ENCODE measurements at regions not wholly inside any gene's neighbourhood (a gene's known extent, or its start where the extent isn't known, plus 50 kb on each side); places are given as distances from the start of the nearest gene placed in this dataset.

DNA sequence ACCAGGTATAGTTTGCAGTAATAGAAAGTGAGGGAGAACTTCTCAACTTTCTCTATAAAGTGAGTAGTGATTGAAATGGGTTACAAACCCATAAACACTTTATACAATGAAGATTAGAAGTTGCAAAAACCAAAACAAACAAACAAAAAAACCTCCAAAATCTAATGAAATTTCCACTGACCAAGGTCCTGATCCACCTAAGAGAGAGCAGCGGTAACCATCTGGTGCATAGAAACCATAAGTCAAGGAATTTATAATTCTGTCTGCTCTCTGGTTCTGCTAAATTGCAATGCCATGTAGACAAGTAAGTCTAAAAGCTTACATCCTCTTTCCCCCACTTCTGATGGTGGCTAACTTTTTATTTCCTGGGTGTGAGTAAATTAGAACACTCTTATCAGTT, 463.4 kb downstream of the EFNB2 start:
- Mint-ChIP-seq H3K9me3 (peaks cover 8% of the 10 kb centered on the region), H3K27me3 (no peaks in the 10 kb centered on the region), H3K36me3 (ENCODE audit: low read depth) (no peaks in the 10 kb centered on the region), H3K4me1 (no peaks in the 10 kb centered on the region), H3K27ac (no peak overlapping the region), H3K4me3 (no peak overlapping the region)
- CTCF ChIA-PET: no interaction called here
- DNase-seq: no peak
- POLR2A ChIA-PET: no interaction called here

DNA sequence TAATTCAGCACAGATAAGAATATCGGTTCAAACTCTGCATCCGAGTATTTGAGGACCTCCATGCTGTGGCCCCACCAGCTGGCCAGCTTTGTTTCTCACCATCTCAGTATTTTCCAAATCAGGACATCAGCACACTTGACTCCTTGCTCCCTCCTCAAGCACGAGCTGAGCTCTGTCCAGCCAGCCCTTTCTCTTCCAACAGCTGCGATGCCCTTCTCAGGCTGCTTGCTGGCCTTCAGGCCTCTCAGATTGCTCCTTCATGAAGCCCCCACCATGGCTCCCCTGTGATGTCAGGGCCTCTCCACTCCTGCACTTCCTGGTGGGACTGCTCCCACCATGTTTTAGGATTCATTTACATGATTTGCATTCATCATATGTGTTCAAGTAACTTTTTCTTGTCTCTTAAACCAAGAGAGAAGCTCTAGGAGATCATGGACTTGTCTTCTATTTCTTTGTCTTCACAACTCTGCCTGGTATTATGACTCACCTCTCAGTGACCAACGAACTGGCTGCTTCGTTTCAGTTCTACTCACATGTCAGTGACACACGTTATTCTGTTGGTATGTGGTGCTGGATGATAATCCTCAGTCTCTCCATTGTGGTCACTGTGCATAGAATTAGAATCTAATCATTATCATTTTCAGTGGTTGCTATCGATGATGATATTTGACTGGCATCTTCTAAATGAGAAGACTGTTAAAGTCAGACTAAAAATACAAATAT, 471.7 kb downstream of the EFNB2 start:
- Mint-ChIP-seq H3K27ac (no peak overlapping the region), H3K9me3 (no peaks in the 10 kb centered on the region), H3K4me1 (no peaks in the 10 kb centered on the region), H3K4me3 (no peak overlapping the region), H3K36me3 (ENCODE audit: low read depth) (no peaks in the 10 kb centered on the region), H3K27me3 (no peaks in the 10 kb centered on the region)
- DNase-seq: no peak
- ChIA-PET POLR2A (no interaction called here), CTCF (no interaction called here)

- CTCF ChIA-PET: no interaction called here
- H3K27ac Mint-ChIP-seq: no peak overlapping the region
These were observed 473.7 kb downstream of the EFNB2 start for GRCh38 chr13:106061781-106062180.

DNA sequence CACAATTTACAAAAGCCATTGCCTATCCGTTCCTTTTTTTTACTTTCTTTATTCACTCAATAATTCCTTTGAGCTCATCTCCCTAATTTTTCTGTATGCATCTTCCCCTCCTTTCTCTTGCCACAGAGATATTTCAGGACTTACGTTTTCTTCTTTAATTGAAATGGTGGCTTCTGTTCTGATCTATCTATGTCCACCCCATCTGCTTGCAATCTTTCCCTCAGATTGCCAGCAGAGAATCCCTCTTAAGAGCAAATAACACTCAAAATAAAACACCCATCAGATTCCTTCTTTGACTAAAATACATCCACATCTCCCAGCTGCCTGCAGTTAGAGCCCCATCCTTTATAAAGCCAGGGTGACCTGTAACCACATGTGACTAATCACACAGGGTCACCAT, 478.6 kb downstream of the EFNB2 start:
- no peak overlapping the region for H3K27ac Mint-ChIP-seq
- POLR2A ChIA-PET: no interaction called here
- H3K9me3 Mint-ChIP-seq: no peaks in the 10 kb centered on the region
- H3K4me3 Mint-ChIP-seq: no peak overlapping the region
- CTCF ChIA-PET: no interaction called here
- no peaks in the 10 kb centered on the region for H3K4me1 Mint-ChIP-seq
- no peaks in the 10 kb centered on the region for H3K36me3 Mint-ChIP-seq (ENCODE audit: low read depth)
- DNase-seq: no peak
- H3K27me3 Mint-ChIP-seq: no peaks in the 10 kb centered on the region

More at GRCh38 chr13:106061781-106062180, 473.7 kb downstream of the EFNB2 start:
- Mint-ChIP-seq H3K4me3 (no peak overlapping the region), H3K9me3 (no peaks in the 10 kb centered on the region), H3K4me1 (no peaks in the 10 kb centered on the region), H3K36me3 (ENCODE audit: low read depth) (no peaks in the 10 kb centered on the region), H3K27me3 (no peaks in the 10 kb centered on the region)
- POLR2A ChIA-PET: no interaction called here
- DNase-seq: no peak

GRCh38 chr13:106052200-106052767, 483.2 kb downstream of the EFNB2 start:
- no peak for DNase-seq
- POLR2A ChIA-PET: no interaction called here
- Mint-ChIP-seq H3K36me3 (ENCODE audit: low read depth) (no peaks in the 10 kb centered on the region), H3K4me1 (no peaks in the 10 kb centered on the region), H3K27ac (no peak overlapping the region), H3K4me3 (no peak overlapping the region), H3K9me3 (no peaks in the 10 kb centered on the region), H3K27me3 (no peaks in the 10 kb centered on the region)
- CTCF ChIA-PET: no interaction called here

GRCh38 chr13:106049171-106049570, 486.3 kb downstream of the EFNB2 start:
- H3K9me3 Mint-ChIP-seq: no peaks in the 10 kb centered on the region
- no peaks in the 10 kb centered on the region for H3K36me3 Mint-ChIP-seq (ENCODE audit: low read depth)
- H3K4me3 Mint-ChIP-seq: no peak overlapping the region
- CTCF ChIA-PET: no interaction called here
- H3K27me3 Mint-ChIP-seq: no peaks in the 10 kb centered on the region
- no peak for DNase-seq
- no peak overlapping the region for H3K27ac Mint-ChIP-seq
- POLR2A ChIA-PET: no interaction called here
- H3K4me1 Mint-ChIP-seq: no peaks in the 10 kb centered on the region

GRCh38 chr13:106048386-106048785, 487.1 kb downstream of the EFNB2 start:
- no peaks in the 10 kb centered on the region for H3K27me3 Mint-ChIP-seq
- ChIA-PET CTCF (no interaction called here), POLR2A (no interaction called here)
- H3K4me1 Mint-ChIP-seq: no peaks in the 10 kb centered on the region
- DNase-seq: no peak
- H3K4me3 Mint-ChIP-seq: no peak overlapping the region
- no peak overlapping the region for H3K27ac Mint-ChIP-seq
- H3K36me3 Mint-ChIP-seq (ENCODE audit: low read depth): no peaks in the 10 kb centered on the region
- no peaks in the 10 kb centered on the region for H3K9me3 Mint-ChIP-seq

- H3K9me3 Mint-ChIP-seq: no peaks in the 10 kb centered on the region
- ChIA-PET POLR2A (no interaction called here), CTCF (no interaction called here)
- DNase-seq: no peak
- no peaks in the 10 kb centered on the region for H3K4me1 Mint-ChIP-seq
- no peak overlapping the region for H3K27ac Mint-ChIP-seq
- no peaks in the 10 kb centered on the region for H3K36me3 Mint-ChIP-seq (ENCODE audit: low read depth)
- H3K27me3 Mint-ChIP-seq: no peaks in the 10 kb centered on the region
- H3K4me3 Mint-ChIP-seq: no peak overlapping the region
These were observed 487.6 kb downstream of the EFNB2 start for GRCh38 chr13:106047859-106048258.

GRCh38 chr13:106042996-106043581, 492.4 kb downstream of the EFNB2 start:
- ChIA-PET POLR2A (no interaction called here), CTCF (no interaction called here)
- Mint-ChIP-seq H3K4me3 (no peak overlapping the region), H3K36me3 (ENCODE audit: low read depth) (no peaks in the 10 kb centered on the region), H3K27me3 (no peaks in the 10 kb centered on the region), H3K4me1 (no peaks in the 10 kb centered on the region), H3K27ac (no peak overlapping the region), H3K9me3 (peaks cover 2% of the 10 kb centered on the region)
- DNase-seq: no peak

DNA sequence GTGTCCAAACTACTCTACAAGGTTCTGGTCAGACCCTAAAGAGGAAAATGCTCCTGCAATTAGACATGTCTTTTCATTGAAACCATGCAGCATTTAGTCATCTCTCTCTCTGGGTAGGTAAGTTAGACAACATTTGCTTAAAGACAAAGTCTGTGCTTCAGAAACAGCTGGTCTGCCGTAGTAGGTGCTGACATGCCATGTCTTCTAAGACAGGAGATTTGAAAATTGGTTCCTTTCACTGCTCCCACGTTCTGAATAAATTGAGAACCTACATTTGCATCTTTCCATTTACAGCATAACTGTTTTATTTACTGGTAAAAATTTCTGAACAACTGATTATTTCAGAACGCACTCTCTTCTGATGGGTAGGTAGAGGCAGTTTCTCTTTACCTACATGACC, 494.0 kb downstream of the EFNB2 start:
- Mint-ChIP-seq H3K9me3 (peaks cover 2% of the 10 kb centered on the region), H3K36me3 (ENCODE audit: low read depth) (no peaks in the 10 kb centered on the region), H3K27ac (no peak overlapping the region), H3K4me1 (no peaks in the 10 kb centered on the region), H3K27me3 (no peaks in the 10 kb centered on the region), H3K4me3 (no peak overlapping the region)
- DNase-seq: no peak
- POLR2A ChIA-PET: no interaction called here
- CTCF ChIA-PET: no interaction called here

DNA sequence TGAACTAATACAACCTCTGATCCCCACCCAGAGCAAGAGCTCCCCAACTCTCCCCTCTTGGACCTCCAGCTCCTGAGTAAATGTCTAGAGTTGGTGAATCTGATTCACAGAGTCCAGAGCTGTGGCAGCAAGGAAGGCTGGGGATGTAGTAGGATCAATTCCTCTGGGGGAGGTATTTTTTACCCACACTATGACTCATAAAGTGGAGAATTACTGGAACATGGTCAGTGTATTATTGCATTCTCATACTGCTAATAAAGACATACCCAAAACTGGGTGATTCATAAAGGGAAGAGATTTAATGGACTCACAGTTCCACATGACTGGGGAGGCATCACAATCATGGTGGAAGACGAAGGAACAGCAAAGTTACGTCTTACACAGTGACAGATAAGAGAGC, 496.7 kb downstream of the EFNB2 start:
- CTCF ChIA-PET: no interaction called here
- H3K9me3 Mint-ChIP-seq: peaks cover 2% of the 10 kb centered on the region
- H3K27me3 Mint-ChIP-seq: no peaks in the 10 kb centered on the region
- H3K4me3 Mint-ChIP-seq: no peak overlapping the region
- no peak for DNase-seq
- H3K4me1 Mint-ChIP-seq: no peaks in the 10 kb centered on the region
- H3K27ac Mint-ChIP-seq: no peak overlapping the region
- H3K36me3 Mint-ChIP-seq (ENCODE audit: low read depth): no peaks in the 10 kb centered on the region
- POLR2A ChIA-PET: no interaction called here

- CTCF ChIA-PET: no interaction called here
- Mint-ChIP-seq H3K27ac (no peak overlapping the region), H3K9me3 (peaks cover 2% of the 10 kb centered on the region), H3K4me1 (no peaks in the 10 kb centered on the region), H3K27me3 (no peaks in the 10 kb centered on the region), H3K4me3 (no peak overlapping the region), H3K36me3 (ENCODE audit: low read depth) (no peaks in the 10 kb centered on the region)
- POLR2A ChIA-PET: no interaction called here
- no peak for DNase-seq
These were observed 498.6 kb downstream of the EFNB2 start for GRCh38 chr13:106036870-106037269.

DNA sequence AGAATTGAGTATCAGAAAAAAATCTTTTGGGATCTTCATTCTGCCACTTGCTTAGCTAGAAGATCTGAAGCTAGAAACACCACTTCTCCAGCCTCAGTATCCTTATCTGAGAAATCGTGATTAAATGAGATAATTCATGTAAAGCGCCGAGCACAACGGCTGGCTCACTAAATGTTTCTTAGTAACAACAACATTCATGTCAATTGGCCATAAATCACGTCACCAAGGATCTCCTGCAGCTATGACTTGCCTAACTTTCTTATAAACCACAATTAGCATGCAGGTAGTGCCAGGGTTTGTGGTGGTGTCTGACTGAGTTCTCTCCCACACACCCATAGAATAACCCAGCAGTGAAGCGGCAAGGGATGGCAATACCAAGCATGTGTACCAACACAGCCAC, 501.3 kb downstream of the EFNB2 start:
- Mint-ChIP-seq H3K4me3 (no peak overlapping the region), H3K27ac (no peak overlapping the region), H3K9me3 (no peaks in the 10 kb centered on the region), H3K4me1 (no peaks in the 10 kb centered on the region), H3K27me3 (no peaks in the 10 kb centered on the region), H3K36me3 (ENCODE audit: low read depth) (no peaks in the 10 kb centered on the region)
- DNase-seq: no peak
- CTCF ChIA-PET: no interaction called here
- POLR2A ChIA-PET: no interaction called here

- no peak for DNase-seq
- no peaks in the 10 kb centered on the region for H3K36me3 Mint-ChIP-seq (ENCODE audit: low read depth)
- H3K27me3 Mint-ChIP-seq: no peaks in the 10 kb centered on the region
- POLR2A ChIA-PET: no interaction called here
- H3K4me3 Mint-ChIP-seq: no peak overlapping the region
- no peak overlapping the region for H3K27ac Mint-ChIP-seq
- CTCF ChIA-PET: no interaction called here
- no peaks in the 10 kb centered on the region for H3K4me1 Mint-ChIP-seq
- no peaks in the 10 kb centered on the region for H3K9me3 Mint-ChIP-seq
These were observed 501.8 kb downstream of the EFNB2 start for GRCh38 chr13:106033659-106034058.
